RWPE1 (cell line): ENCODE measurements at regions not wholly inside any gene's neighbourhood (a gene's known extent, or its start where the extent isn't known, plus 50 kb on each side); places are given as distances from the start of the nearest gene placed in this dataset.

Source experiments
- CTCF ChIA-PET: fragments of 350-600 bp; sonication (Branson Sonifier 250); formaldehyde crosslinking; extraction: SDS; loops from one replicate; lab custom pipeline; 2021; lab: Yijun Ruan, JAX
- POLR2A ChIA-PET: fragments of 400-600 bp; formaldehyde crosslinking; extraction: SDS; loops from one replicate; lab custom pipeline; 2020; ENCODE audit warnings: antibody characterized with exemption; ENCODE audit not compliant: low non-redundant PET; lab: Yijun Ruan, JAX
- DNase-seq: peaks from one replicate; pipeline ENCODE4 v3.0.0; 2012; ENCODE audit warnings: low spot score
- H3K27ac ChIP-seq: fragments of 450-650 bp; 2 replicates; pipeline ENCODE4 v1.5.1; 2017
- TF ChIP-seq, protein P1 (sequence below): fragments of 450-650 bp; conservative IDR thresholded peaks from 2 replicates; pipeline ENCODE4 v1.5.1; 2017; ENCODE audit warnings: low read depth, mild to moderate bottlenecking

DNA sequence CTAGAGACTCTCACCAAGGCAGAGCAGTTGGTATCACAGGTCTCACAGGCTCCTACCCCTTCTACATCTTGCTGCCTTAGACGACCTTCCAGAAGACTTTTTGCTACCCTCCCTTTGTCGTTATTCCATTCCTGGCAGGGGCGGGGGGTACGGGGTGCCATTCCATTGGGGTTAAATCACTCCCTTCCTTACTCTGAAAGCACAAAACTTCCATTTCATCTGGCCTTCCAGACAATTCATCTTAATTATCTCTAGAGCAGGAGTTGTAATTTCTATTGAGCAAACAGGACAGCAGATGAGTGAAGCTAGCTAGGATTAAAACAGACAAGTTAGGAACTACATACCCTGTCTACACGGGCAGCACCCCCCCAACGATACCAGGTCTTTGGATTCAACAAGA lies 276.2 kb upstream of the TANK start:
- POLR2A ChIA-PET = no interaction called here
- CTCF ChIA-PET = no interaction called here
- DNase-seq = no peak
- TF ChIP-seq, protein P1, sequence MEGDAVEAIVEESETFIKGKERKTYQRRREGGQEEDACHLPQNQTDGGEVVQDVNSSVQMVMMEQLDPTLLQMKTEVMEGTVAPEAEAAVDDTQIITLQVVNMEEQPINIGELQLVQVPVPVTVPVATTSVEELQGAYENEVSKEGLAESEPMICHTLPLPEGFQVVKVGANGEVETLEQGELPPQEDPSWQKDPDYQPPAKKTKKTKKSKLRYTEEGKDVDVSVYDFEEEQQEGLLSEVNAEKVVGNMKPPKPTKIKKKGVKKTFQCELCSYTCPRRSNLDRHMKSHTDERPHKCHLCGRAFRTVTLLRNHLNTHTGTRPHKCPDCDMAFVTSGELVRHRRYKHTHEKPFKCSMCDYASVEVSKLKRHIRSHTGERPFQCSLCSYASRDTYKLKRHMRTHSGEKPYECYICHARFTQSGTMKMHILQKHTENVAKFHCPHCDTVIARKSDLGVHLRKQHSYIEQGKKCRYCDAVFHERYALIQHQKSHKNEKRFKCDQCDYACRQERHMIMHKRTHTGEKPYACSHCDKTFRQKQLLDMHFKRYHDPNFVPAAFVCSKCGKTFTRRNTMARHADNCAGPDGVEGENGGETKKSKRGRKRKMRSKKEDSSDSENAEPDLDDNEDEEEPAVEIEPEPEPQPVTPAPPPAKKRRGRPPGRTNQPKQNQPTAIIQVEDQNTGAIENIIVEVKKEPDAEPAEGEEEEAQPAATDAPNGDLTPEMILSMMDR = no peak
- H3K27ac ChIP-seq = no peak overlapping the region

DNA sequence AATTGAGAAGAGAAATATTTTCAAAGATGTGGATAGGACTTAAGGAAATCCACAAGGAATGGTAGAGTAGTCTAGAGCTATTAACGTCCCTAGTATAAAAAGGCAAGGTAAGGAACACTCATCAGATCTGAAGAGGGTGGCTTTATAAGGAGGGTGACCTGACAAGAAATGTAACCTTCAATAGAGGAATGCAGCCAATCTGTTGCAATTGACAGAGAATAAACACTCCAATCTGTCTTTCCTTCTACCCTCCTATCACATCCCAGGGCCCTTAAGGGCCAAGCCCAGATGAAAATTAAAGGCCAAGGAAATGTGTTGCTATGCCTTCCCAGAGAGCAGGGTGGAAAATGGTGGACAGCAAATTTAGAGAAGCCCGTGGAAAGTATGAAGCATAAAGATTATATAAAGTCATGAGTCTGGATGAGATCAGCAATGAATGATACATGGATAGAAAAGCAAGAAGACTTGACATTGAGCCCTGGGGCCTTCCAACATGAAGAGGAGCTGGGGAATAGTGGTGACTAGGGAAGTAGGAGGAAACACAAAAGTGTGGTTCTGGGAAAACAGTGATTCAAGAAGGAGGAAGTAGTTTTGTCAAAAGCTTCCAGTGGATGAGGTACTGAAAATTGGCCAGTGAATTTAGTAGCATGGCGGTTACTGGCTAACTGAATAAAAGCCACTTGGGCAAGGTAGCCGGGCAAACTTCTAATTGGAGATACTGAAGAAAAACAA lies 270.6 kb upstream of the TANK start:
- CTCF ChIA-PET = interaction anchor here (0.5 kb wide), 1 partner anchor 401 kb away, joined by 3 read pairs; no protein-coding TSS in a partner anchor

DNA sequence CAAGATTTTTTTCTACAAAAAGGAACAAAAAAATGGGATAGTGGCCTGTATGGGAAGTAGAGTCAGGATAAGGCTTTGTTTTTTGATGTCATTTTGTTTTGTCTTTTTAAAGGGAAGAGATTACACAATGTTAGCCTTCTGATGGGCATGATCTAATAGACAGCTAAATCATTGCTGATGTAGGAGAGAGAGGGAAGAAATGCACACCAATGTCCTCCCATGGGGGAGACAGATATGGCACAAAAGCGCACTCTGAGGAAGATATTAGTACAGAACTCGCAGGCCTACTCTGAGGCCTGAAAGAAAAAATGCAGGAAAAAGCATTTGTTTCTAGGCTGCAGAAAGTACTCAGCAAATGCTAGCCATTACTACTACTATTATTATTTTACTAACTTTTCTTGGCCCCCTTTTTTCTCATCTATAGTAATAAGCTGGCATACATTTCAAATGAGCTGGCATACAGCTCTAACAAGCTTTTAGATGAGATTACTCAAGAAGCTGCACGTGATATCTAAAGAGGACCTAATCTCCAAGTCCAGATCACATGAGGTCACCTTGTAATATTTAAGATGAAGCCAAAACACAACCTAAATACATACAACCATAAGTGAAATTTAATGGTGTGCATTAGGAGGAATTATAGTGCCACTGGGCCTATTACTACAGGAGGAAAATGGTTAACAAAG lies 269.4 kb upstream of the TANK start:
- POLR2A ChIA-PET = no interaction called here
- CTCF ChIA-PET = interaction anchor here (0.6 kb wide), 1 partner anchor 103 kb away, joined by 3 read pairs; no protein-coding TSS in a partner anchor
- TF ChIP-seq, protein P1 = no peak
- H3K27ac ChIP-seq = no peak overlapping the region
- no peak for DNase-seq

More for the DNA sequence above, 270.6 kb upstream of the TANK start:
- TF ChIP-seq, protein P1 = no peak
- POLR2A ChIA-PET = no interaction called here
- no peak overlapping the region for H3K27ac ChIP-seq
- no peak for DNase-seq

DNA sequence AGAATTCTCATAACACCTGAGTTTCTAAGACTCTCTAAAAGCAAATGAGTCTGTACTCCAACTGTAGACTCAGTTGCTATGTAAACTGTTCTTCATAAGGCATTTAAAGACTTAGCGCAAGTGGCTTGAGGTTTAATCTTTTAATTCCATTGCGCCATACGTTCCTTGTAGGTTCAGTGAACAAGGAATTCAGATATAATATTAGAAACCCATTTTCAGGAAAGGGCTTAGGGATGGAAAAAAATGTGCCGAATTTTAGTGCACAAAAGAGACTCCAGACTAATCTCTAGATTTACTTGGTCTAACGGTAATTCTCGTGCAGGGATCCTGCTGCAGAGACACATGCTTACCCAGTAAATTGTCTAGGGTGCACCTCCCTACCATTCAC lies 268.9 kb upstream of the TANK start:
- H3K27ac ChIP-seq = no peak overlapping the region
- ChIA-PET CTCF (no interaction called here), POLR2A (no interaction called here)
- TF ChIP-seq, protein P1 = no peak
- DNase-seq = no peak

DNA sequence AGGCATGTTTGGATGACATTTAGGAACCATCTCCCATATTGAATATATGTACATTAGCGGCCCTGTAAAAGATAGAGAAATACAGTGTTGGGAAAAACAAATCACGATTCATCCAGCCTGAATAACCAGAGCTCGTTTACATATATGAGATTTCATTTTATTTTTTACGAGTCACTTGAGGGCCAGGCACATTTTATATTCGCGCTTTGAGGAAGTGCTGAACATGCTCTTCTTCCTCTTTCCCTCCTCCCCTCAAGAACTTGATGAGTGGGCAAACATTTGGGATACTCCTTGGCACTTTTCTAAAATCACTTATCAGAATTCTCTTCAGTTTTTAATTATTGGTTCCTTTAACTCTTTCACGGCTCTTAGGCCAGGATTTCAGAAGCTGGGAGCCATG lies 268.0 kb upstream of the TANK start:
- POLR2A ChIA-PET = no interaction called here
- no peak for DNase-seq
- CTCF ChIA-PET = interaction anchor here (0.6 kb wide), 1 partner anchor 24 kb away, joined by 9 read pairs; no protein-coding TSS in a partner anchor
- no peak overlapping the region for H3K27ac ChIP-seq
- TF ChIP-seq, protein P1 = no peak

DNA sequence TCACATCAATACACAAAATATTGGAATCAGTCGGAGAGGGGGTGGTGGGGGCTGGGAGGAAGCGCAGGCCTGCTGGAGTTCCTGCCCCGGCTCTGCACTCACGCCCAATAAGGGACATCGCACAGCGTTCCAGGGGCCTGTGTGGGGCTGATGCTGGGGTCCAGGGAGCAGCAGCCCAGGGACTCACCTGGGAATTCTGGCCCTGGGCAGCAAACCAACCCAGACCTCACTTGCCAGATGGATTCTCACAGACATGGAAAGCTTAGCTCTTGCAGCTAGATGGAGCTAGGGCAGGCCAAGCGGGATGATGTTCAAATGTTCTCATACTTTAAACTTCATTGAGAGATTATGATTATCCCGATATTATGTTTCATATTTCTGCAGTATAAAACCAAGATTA lies 266.6 kb upstream of the TANK start:
- no peak for DNase-seq
- no peak overlapping the region for H3K27ac ChIP-seq
- POLR2A ChIA-PET = no interaction called here
- CTCF ChIA-PET = no interaction called here
- TF ChIP-seq, protein P1 = no peak
